ENCODE measurements at regions not wholly inside any gene's neighbourhood (a gene's known extent, or its start where the extent isn't known, plus 50 kb on each side); places are given as distances from the start of the nearest gene placed in this dataset.

- TF ChIP-seq RELB (IDR thresholded peaks at IDR 0.05; ENCODE audit: low read depth): no peak
- TF ChIP-seq STAT3 (IDR thresholded peaks at IDR 0.05; ENCODE audit: low read depth, low read length): no peak
- TF ChIP-seq SUPT20H (IDR thresholded peaks at IDR 0.05; ENCODE audit: borderline replicate concordance, control insufficient read depth, low read depth, low read length): no peak
- no peak for TF ChIP-seq REST (IDR thresholded peaks at IDR 0.05; ENCODE audit: low read depth, low read length)
- no peak for TF ChIP-seq SIN3A (IDR thresholded peaks at IDR 0.05; ENCODE audit: low read depth, low read length)
- TF ChIP-seq ZNF207 (IDR thresholded peaks at IDR 0.05; ENCODE audit: borderline replicate concordance): no peak
- no peak for TF ChIP-seq KAT2A (conservative IDR thresholded peaks at IDR 0.05; ENCODE audit: control insufficient read depth, low read depth, low read length)
- TF ChIP-seq MYC (IDR thresholded peaks at IDR 0.05; ENCODE audit: insufficient read depth, insufficient read length, insufficient replicate concordance, low read length, severe bottlenecking): no peak
- no peak for TF ChIP-seq ZSCAN29 (IDR thresholded peaks at IDR 0.05)
- TF ChIP-seq ZBED1 (IDR thresholded peaks at IDR 0.05; ENCODE audit: borderline replicate concordance): no peak
- no peak for TF ChIP-seq BMI1 (IDR thresholded peaks at IDR 0.05; ENCODE audit: borderline replicate concordance)
Measured at GRCh38 chr12:127273626-127274025, 993.3 kb upstream of the TMEM132C start (continued).
